HG02571 (cell line): ENCODE measurements at regions not wholly inside any gene's neighbourhood (a gene's known extent, or its start where the extent isn't known, plus 50 kb on each side); places are given as distances from the start of the nearest gene placed in this dataset.

Experiments used
- ATAC-seq: cut with Tn5 transposase; IDR thresholded peaks from one replicate; pipeline ENCODE4 v1.9.1; 2021; ENCODE audit warnings: mild to moderate bottlenecking, moderate library complexity; ENCODE audit not compliant: unreplicated experiment

- ATAC-seq = no peak
Observed at GRCh38 chr6:164185471-164185871, 771.0 kb downstream of the QKI start.

- ATAC-seq = no peak
Observed at GRCh38 chr6:164184410-164184809, 769.9 kb downstream of the QKI start.

GRCh38 chr6:164183556-164184123 is 769.1 kb downstream of the QKI start:
- ATAC-seq = no peak

GRCh38 chr6:164178679-164179332 is 764.3 kb downstream of the QKI start:
- no peak for ATAC-seq

- ATAC-seq = no peak
Observed at GRCh38 chr6:164169355-164169754, 754.8 kb downstream of the QKI start.

- no peak for ATAC-seq
Observed at GRCh38 chr6:164168595-164168994, 754.1 kb downstream of the QKI start.

GRCh38 chr6:164167873-164168405 is 753.4 kb downstream of the QKI start:
- no peak for ATAC-seq

- ATAC-seq = no peak
Observed at GRCh38 chr6:164166996-164167395, 752.5 kb downstream of the QKI start.

- ATAC-seq = no peak
Observed at GRCh38 chr6:164166515-164166914, 752.0 kb downstream of the QKI start.

- ATAC-seq = no peak
Observed at GRCh38 chr6:164164876-164165275, 750.4 kb downstream of the QKI start.

- no peak for ATAC-seq
Observed at GRCh38 chr6:164163239-164163638, 748.7 kb downstream of the QKI start.

GRCh38 chr6:164159061-164159460 is 744.5 kb downstream of the QKI start:
- no peak for ATAC-seq

GRCh38 chr6:164154588-164154987 is 740.1 kb downstream of the QKI start:
- ATAC-seq = no peak

- ATAC-seq = no peak
Observed at GRCh38 chr6:164152611-164153010, 738.1 kb downstream of the QKI start.

GRCh38 chr6:164151161-164152120 is 736.9 kb downstream of the QKI start:
- ATAC-seq = no peak

GRCh38 chr6:164150232-164150631 is 735.7 kb downstream of the QKI start:
- no peak for ATAC-seq

- ATAC-seq = no peak
Observed at GRCh38 chr6:164148788-164149187, 734.3 kb downstream of the QKI start.

GRCh38 chr6:164144316-164144715 is 729.8 kb downstream of the QKI start:
- no peak for ATAC-seq

- ATAC-seq = no peak
Observed at GRCh38 chr6:164142322-164142721, 727.8 kb downstream of the QKI start.

- no peak for ATAC-seq
Observed at GRCh38 chr6:164135511-164136132, 721.1 kb downstream of the QKI start.

GRCh38 chr6:164133095-164133494 is 718.6 kb downstream of the QKI start:
- no peak for ATAC-seq
